Natural killer cell (primary cell): ENCODE measurements at regions not wholly inside any gene's neighbourhood (a gene's known extent, or its start where the extent isn't known, plus 50 kb on each side); places are given as distances from the start of the nearest gene placed in this dataset.

Source experiments
- ATAC-seq, 3 donors: fragments of 150-1000 bp in 2 of 3; fragments of 200-7000 bp in 1 of 3; cut with Tn5 transposase; 1 replicate in 1 of 3; 2 replicates in 2 of 3; pipeline ENCODE4 v1.10.0; 2021; ENCODE audit warnings: mild to moderate bottlenecking in 2 of 3, moderate library complexity in 2 of 3
- DNase-seq, 2 donors: peaks; one replicate each; pipeline versions ENCODE4 v3.0.0 to v3.0.0-alpha.2; 2013 to 2021; ENCODE audit warnings: mixed read lengths in 1 of 2
- H3K27ac ChIP-seq: one replicate; pipeline ENCODE4 v1.5.1; 2013; ENCODE audit warnings: mild to moderate bottlenecking, low read length
- H3K27me3 ChIP-seq: one replicate; pipeline ENCODE4 v1.6.1; 2013; ENCODE audit warnings: low read length; ENCODE audit not compliant: control insufficient read depth, insufficient read depth
- H3K36me3 ChIP-seq: one replicate; pipeline ENCODE4 v1.6.1; 2013; ENCODE audit warnings: low read length; ENCODE audit not compliant: control insufficient read depth, insufficient read depth
- H3K4me1 ChIP-seq: one replicate; pipeline ENCODE4 v1.6.1; 2013; ENCODE audit warnings: low read length; ENCODE audit not compliant: control insufficient read depth, insufficient read depth
- H3K4me3 ChIP-seq: one replicate; pipeline ENCODE4 v1.5.1; 2013; ENCODE audit warnings: low read length
- H3K9me3 ChIP-seq: one replicate; pipeline ENCODE4 v1.6.1; 2013; ENCODE audit warnings: low read length; ENCODE audit not compliant: control insufficient read depth, insufficient read depth
- H3K27ac Mint-ChIP-seq, 2 donors: one replicate each; pipeline ENCODE4 v1.8.0; 2022; ENCODE audit warnings: mild to moderate bottlenecking in 2 of 2, mixed read lengths in 2 of 2, moderate library complexity in 1 of 2
- H3K27me3 Mint-ChIP-seq, 2 donors: one replicate each; pipeline ENCODE4 v1.8.0; 2022; ENCODE audit warnings: low read depth in 2 of 2, mixed read lengths in 2 of 2
- H3K36me3 Mint-ChIP-seq: one replicate; pipeline ENCODE4 v1.8.0; 2022; ENCODE audit warnings: mixed read lengths
- H3K4me1 Mint-ChIP-seq, 2 donors: one replicate each; pipeline ENCODE4 v1.8.0; 2022; ENCODE audit warnings: mixed read lengths in 2 of 2
- H3K4me3 Mint-ChIP-seq: one replicate; pipeline ENCODE4 v1.8.0; 2022; ENCODE audit warnings: mild to moderate bottlenecking, moderate library complexity, mixed read lengths
- H3K9me3 Mint-ChIP-seq, 2 donors: one replicate each; pipeline ENCODE4 v1.8.0; 2022; ENCODE audit warnings: mixed read lengths in 2 of 2
- WGBS: methylation state at CpG from one replicate; pipeline ENCODE4 v1.1.7; 2013; ENCODE audit warnings: missing lambda C conversion rate; ENCODE audit not compliant: insufficient coverage; 5-methylcytosine and 5-hydroxymethylcytosine counted together
- intact Hi-C: fragments of 100-400 bp; cut with micrococcal nuclease; formaldehyde crosslinking; loops from one replicate; pipeline ENCODE4 v1.14.2; 2022
- TF ChIP-seq, protein P1 (sequence below): fragments of 200-600 bp; IDR thresholded peaks from one replicate; pipeline ENCODE4 v1.8.0; 2022; ENCODE audit warnings: antibody characterized with exemption

DNA sequence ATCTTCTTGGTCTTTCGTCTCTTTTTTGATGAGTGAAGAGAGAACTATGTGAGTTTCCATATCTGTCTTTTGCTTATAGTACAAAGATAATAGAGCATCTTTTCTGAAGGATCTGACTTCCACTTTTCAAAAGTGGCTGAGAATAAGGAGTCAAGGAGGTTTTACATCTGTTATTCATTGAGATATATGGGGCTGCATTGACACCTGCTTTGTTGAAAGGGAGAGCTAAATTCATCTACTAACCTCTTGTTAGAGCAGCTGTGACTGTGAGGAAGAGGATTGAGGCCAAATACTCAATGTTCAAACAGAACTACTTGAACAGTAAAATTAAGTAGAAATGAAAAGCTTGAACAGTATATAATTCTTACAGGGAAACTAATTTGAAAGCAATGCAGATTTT is 130.2 kb upstream of the ATP2B1 start:
- H3K4me3 ChIP-seq, result no peak overlapping the region
- H3K27ac ChIP-seq, result no peak overlapping the region
- no peaks in the 10 kb centered on the region for H3K36me3 ChIP-seq
- Mint-ChIP-seq H3K27me3 (peaks cover 0 to 5% of the 10 kb centered on the region in 2 donors), H3K4me1 (peaks cover 0 to 12% of the 10 kb centered on the region in 2 donors), H3K4me3 (no peak overlapping the region), H3K9me3 (no peaks in the 10 kb centered on the region), H3K36me3 (no peaks in the 10 kb centered on the region), H3K27ac (no peak overlapping the region)
- no peaks in the 10 kb centered on the region for H3K9me3 ChIP-seq
- H3K4me1 ChIP-seq, result no peaks in the 10 kb centered on the region
- 88% methylated on average over 1 of the region's 1 CpG for WGBS
- TF ChIP-seq, protein P1, sequence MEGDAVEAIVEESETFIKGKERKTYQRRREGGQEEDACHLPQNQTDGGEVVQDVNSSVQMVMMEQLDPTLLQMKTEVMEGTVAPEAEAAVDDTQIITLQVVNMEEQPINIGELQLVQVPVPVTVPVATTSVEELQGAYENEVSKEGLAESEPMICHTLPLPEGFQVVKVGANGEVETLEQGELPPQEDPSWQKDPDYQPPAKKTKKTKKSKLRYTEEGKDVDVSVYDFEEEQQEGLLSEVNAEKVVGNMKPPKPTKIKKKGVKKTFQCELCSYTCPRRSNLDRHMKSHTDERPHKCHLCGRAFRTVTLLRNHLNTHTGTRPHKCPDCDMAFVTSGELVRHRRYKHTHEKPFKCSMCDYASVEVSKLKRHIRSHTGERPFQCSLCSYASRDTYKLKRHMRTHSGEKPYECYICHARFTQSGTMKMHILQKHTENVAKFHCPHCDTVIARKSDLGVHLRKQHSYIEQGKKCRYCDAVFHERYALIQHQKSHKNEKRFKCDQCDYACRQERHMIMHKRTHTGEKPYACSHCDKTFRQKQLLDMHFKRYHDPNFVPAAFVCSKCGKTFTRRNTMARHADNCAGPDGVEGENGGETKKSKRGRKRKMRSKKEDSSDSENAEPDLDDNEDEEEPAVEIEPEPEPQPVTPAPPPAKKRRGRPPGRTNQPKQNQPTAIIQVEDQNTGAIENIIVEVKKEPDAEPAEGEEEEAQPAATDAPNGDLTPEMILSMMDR, result no peak
- no peaks in the 10 kb centered on the region for H3K27me3 ChIP-seq
- ATAC-seq (no peak), DNase-seq (no peak)
- intact Hi-C loops, result no loop called here

DNA sequence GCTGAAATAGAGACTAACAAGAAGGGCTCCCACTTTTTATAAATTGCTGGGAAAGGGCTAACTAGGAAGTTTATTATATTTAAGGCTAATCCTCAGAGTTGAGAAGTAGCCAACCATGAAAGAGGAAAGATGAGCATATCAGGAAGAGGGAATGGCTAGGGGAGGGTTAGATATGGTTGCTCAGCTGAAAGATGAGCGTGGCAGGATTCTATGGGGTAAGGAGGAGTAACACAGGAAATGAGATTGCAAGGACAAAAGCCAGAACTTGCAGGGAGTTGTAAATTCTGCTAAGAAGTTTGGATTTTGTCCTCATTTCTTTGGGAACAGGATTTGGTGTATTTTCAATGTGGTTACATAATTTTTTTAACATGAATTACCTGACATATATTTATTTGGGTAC is 127.4 kb upstream of the ATP2B1 start:
- intact Hi-C loops, result no loop called here
- Histone ChIP-seq H3K36me3 (no peaks in the 10 kb centered on the region), H3K27me3 (no peaks in the 10 kb centered on the region), H3K9me3 (no peaks in the 10 kb centered on the region), H3K4me3 (no peak overlapping the region), H3K4me1 (no peaks in the 10 kb centered on the region), H3K27ac (no peak overlapping the region)
- H3K27me3 Mint-ChIP-seq, result peaks cover 0 to 3% of the 10 kb centered on the region in 2 donors
- H3K27ac Mint-ChIP-seq, result no peak overlapping the region
- 83% methylated on average over 1 of the region's 1 CpG for WGBS
- peaks cover 0 to 5% of the 10 kb centered on the region in 2 donors for H3K4me1 Mint-ChIP-seq
- ATAC-seq (no peak), DNase-seq (no peak)
- H3K9me3 Mint-ChIP-seq, result no peaks in the 10 kb centered on the region
- no peaks in the 10 kb centered on the region for H3K36me3 Mint-ChIP-seq
- H3K4me3 Mint-ChIP-seq, result no peak overlapping the region
- TF ChIP-seq, protein P1, result no peak

DNA sequence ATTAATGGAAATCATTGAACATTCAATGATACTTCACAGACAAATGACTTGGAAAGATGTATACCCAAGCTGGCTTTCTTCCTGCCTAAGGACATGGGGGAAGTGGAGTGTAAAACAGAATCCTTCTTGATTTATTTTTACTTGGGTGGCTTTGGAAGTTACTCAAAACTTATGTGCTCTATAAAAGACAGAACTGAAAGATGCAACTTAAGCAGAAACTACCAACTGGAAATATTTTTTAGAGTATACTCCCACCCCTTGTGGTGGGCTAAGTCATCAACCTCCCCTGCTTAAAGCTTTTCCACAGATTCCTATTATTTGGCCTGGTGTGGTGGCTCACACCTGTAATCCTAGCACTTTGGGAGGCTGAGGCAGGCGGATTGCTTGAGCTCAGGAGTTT is 126.0 kb upstream of the ATP2B1 start:
- Mint-ChIP-seq H3K27ac (no peak overlapping the region), H3K9me3 (no peaks in the 10 kb centered on the region), H3K4me3 (no peak overlapping the region), H3K36me3 (no peaks in the 10 kb centered on the region), H3K4me1 (peaks cover 0 to 5% of the 10 kb centered on the region in 2 donors), H3K27me3 (peaks cover 0 to 3% of the 10 kb centered on the region in 2 donors)
- TF ChIP-seq, protein P1, result no peak
- no peak overlapping the region for H3K4me3 ChIP-seq
- H3K9me3 ChIP-seq, result no peaks in the 10 kb centered on the region
- H3K27ac ChIP-seq, result no peak overlapping the region
- no peak for ATAC-seq
- no peaks in the 10 kb centered on the region for H3K27me3 ChIP-seq
- H3K4me1 ChIP-seq, result no peaks in the 10 kb centered on the region
- no peaks in the 10 kb centered on the region for H3K36me3 ChIP-seq
- no peak for DNase-seq
- WGBS, result 100% methylated on average over 1 of the region's 1 CpG
- intact Hi-C loops, result no loop called here
